ENCODE measurements at regions not wholly inside any gene's neighbourhood (a gene's known extent, or its start where the extent isn't known, plus 50 kb on each side); places are given as distances from the start of the nearest gene placed in this dataset.
A peak's percentile ranks its signal among the peaks of the same experiment; 100 is the strongest.
"Not testable (repeated sequence)": the region's sequence is repeated elsewhere in the genome, so short reads cannot be mapped to it uniquely, and the experiment has no call there.

DNA sequence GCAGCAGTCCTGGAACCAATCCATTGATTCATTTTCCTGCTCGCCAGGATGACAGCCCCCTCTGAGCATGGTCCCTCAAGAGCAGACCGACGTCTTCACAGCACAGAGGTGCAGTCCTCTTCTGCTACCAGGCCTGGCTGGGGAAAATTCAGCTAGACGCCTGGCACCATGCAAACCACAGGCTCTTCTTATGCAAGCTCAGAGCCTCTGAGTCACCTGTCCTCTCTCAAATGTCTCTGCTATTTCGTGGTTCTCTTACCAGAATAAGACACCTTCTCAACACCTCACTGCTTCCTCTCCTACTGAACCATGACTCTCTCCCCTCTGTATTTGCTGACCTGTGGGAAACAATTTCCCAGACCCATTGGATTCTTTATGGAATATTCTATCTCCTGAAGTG, 79.8 kb upstream of the CYRIA start:
- DNase-seq: no peak

DNA sequence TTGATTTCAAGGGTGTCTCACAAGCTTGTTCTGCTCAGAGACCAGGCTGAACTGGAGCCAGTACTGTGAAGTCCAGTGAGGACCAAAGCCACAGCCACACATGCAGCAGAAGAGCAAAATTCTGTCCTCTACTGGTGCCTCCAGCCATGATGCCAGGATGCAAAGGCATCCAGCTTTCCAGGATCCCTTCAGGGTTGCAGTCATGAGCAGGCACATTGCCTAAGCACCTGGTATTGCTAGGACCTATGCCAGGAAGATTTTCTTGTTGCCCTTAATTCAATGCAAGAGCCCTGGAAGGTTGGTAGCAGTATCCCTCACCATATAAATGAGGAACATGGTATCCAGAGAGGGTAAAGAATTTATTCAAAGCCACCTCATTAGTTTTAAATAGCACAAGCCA, 78.9 kb upstream of the CYRIA start:
- no peak for DNase-seq

DNA sequence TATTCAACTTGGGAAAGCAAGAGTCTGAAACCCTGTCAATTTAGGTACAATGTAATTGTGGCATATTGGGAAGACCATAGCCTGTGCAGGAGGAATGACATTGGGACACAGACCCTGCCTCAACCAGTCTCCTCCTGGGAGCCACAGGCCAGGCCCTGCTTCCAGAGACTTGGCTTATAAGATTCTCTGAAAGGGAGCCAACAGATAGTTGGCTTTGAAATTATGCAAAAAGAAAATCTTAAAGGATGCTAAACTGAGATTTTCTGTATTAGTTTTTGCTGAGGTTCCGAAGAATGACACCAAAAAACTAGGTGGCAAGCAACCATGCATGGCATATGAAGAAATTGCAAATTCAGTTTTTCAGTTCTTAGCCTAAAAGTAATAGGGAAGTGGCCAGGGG, 76.4 kb upstream of the CYRIA start:
- no peak for DNase-seq

DNA sequence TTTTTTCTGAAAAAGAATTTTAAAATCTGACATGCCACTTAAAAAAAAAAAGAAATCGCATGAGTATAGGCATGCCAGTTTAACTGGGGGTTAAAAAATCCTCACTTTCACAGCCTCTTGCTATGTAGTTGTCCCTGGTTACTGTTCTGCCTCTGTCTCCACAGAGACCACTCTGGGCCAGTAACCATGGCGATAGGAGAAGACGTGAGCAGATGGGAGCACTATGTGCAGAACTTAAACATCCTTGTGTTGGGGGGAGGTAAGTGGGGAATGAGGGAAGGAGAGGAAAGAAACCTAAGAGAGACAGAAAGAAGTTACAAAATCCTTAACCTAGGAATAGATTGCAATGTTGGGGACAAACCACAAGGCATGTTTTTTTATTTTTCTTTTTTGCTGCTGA, 75.9 kb upstream of the CYRIA start:
- DNase-seq: no peak

DNA sequence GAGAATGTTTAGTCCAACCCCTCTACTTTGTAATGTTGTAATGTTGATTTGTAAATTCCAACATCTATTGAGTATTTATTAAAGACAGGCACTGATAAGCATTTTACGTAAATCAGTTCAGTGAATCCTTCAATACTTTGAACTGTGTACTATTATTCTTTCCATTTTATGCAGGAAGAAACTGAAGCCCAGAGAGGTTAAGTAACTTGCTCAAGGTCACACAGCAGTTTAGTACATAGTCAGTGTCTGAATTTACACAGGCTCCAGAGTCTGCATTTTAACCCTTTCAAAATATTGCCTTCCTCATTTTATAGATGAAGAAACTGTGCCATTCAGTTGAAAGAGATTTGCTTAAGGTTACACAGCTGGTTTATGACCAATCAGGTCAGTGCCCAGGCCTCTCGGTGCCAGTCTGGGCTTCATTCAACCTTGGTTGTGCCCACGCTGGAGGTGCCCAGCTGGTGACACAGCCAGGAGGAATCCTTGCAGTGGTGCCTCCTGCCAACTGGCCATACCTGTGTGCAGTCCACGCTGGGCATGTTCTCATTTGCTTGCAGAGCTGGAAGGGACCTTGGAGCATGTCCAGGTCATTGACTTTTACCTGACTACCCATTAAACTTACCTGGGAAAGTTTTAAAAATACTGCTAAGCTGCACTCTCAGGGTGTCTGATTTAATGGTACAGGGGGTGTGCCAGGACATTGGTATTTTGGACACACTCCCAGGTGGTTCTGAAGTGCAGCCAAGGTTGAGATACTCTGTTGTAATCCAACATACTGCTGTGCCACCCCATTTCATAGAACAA, 74.3 kb upstream of the CYRIA start:
- no peak for DNase-seq

DNA sequence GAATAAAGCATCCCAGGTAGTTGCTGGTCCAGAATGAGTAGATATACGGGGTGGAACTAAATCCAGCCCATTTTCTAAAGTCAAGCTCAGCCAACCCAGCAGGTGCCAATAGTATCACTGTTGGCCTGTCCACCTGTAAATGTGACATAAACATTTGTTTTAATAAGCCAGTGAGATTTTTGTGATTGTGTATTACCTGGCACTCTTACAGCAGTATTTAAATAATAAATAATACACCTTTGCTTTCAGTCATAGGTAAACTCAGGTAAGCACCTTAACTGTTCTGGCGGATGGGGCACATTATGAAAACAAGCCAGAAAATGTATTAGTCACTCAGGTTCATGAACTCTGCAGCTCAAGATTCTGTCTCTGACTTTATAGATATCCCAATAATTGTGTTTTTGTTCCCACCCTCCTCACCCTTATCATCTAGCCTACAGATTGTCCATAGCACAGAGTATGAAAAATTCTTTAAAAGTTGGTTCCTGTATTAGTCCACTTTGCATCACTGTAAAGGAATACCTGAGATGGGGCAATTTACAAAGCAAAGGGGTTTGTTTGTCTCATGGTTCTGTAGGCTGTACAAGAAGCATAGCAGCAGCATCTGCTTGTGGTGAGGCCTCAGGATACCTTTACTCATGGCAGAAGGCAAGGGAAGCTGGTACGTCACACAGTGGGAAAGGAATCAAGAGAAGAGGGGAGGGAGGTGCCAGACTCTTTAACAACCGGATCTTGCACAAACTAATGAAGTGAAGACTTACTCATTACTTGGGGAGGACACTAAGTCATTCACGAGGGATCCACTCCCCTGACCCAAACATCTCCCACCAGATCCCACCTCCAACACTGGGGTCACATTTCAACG, 73.0 kb upstream of the CYRIA start:
- DNase-seq: no peak

DNA sequence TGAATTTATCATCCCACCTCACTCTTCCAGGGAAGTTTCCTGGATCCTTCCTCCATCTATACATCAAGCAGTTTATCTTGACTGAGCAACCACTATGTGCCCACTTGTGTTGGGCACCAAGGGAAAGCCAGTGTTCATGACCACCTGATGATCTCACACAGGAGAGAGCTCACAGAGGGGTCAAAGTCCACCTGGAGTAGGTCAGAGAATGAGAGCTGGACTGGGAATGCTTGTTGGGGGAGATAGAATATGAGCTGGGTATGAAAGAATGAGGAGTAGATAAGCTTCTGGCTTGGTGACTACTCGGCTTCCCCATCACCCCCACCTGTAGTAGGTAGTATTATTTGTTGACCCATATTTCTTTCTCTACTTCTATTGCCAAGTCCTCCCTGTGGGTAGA, 72.2 kb upstream of the CYRIA start:
- no peak for DNase-seq

DNA sequence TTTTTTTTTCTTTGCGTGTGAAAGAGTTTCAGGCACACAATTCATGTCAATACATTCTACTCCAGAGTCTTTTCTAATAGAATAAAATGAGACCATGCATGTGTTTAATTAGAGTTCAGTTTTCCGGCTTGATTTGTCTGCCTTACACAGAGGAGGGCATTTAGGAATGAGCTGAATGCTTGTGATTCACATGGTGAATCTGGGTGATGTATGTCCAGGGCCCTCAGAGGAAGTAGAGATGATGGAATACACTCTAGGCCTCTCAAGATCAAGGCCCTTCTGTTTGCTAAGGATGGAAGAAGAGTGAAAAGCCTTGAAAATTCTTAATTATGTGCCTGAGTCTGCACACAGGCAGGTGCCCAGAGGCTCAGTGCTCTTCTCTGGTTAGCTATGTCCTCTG, 71.0 kb upstream of the CYRIA start:
- DNase-seq: no peak

DNA sequence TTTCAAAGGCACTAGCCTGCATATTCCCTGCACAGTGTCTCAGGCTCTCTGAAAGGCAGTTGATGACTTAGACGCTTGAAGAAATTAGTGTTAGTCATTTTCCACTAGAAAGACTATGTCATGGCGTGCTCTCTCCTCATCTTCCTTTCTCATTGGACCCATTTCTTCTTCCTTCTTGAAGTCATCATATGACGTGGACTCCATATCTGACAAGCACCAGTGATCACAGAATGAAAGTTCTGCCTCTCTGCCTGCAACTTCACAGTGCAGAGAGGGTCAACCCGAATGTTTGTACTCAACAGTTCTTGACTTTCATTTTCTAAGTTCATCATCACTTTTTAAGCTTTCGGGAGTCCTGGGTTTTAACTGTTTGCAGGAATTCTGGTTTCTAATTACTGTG, 63.7 kb upstream of the CYRIA start:
- no peak for DNase-seq

DNA sequence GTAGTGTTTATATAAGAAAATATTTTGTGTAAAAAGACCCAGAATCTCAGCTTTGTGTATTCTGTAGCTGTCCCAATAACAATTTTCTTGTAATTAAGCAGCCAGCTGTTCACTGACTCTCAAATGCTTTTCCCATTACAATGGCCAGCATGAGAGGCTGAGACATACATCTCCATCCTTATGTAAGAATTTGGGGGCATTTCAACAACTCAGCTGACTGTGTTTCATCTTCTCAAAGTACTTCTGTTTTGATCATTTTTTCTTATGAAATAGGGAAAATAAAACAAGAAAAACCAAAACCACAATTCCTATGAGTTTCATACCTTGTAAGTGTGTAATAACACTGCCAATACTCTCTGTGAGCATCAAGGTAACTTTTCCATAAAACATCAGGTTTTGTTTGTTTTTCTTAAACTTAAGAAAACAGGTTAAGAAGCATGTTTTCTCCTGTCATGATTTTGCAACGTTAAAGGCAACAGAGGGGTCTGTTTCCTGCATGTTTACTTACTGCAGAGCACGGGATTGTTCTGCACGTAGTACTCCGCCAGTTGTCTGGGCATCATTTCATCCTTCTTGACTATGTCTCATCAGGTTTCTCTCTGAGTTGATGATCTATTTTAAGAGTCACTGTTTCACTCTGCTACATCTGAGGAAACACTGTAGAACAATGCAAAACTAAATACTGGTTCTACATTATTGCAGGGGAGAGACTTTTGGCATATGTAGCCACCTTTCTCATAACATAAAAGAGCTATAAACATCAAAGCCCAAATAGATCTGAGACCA, 62.9 kb upstream of the CYRIA start:
- no peak for DNase-seq

DNA sequence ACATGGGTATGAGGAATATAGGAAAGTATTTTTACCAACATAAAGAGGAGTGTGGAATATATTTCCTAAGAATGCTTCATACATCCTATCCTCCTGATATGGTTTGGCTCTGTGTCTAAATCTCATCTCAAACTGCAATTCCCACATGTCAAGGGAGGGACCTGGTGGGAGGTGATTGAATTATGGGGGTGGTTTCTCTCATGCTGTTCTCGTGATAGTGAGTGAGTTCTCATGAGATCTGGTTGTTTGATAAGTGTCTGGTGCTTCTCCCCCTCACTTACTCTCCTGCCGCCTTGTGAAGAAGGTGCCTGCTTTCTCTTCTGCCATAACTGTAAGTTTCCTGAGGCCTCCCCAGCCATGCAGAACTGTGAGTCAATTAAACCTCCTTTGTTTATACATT, 62.2 kb upstream of the CYRIA start:
- DNase-seq: not testable (repeated sequence)

DNA sequence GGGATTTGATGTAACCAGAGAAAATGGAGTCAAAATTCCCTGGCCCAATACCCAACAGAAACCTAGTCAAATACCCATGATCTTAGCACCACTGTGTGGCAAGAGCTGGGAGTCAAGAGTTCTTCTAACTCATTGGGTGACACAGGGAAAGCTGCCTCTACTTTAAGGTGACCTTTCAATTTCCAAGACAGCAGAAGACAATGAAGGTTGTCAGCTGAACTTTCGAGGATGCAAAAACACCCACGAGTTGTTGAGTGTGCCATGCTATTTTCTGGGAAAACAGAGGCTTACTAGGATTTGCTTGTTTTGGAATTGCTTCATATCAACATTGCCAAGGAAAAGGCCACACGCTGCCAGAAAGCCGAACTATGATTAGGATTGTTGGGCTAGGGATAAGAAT, 61.6 kb upstream of the CYRIA start:
- no peak for DNase-seq

DNA sequence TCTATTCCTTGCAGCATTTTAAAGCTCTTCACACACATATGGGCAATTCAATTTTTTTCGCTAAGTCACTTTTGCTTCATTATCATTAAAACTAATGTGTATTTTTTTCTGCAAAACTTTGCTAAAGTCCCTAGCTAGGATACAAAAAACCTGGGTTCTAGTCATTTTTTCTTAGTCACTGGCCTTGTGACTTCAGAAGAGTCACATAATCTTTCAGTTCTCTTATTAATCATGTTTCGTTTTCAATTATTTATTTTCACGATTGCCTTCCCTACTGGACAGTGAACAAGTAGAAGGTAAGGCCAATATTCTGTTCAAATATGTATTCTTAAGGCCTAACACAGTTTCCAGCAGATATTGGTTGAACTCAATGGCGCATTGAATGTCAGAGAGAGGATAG, 60.9 kb upstream of the CYRIA start:
- no peak for DNase-seq

DNA sequence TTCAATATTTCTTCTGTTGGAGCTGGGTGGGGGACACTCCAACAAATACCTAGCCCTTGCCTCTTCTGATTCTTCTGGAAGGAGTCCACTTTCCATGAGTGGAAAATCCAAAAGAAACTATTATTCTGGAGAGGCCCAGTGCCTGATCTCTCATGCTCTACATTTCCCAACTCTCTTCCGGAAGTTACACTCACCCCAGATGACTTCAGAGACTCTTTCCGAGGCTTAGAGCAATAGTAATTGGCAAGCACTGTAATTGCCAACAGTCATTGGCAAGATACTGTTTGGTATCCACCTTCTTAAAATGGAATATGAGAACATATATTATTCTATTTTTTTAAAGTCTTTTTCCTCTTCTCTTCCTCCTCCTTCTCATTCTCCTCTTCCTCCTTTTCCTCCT, 60.5 kb upstream of the CYRIA start:
- no peak for DNase-seq

DNA sequence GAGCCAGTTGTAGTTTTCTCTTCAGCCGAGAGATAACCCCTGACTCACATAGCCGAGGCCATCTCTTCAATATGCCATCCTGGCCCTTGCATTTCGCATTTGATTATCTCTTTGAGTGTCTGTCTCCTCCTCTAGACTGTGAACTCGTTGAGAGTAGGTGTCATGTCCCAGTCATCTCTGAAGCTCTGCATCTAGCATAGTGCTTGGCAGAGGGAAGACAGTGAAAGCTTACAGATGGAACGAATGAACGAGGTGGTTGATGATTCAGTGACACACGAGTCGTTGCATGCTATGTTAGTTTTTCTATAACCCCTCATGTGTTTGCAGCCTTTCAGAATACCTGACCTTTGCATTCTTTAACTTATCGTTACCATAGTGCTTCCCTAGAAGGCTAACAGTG, 59.9 kb upstream of the CYRIA start:
- peak; percentile 40 for DNase-seq

DNA sequence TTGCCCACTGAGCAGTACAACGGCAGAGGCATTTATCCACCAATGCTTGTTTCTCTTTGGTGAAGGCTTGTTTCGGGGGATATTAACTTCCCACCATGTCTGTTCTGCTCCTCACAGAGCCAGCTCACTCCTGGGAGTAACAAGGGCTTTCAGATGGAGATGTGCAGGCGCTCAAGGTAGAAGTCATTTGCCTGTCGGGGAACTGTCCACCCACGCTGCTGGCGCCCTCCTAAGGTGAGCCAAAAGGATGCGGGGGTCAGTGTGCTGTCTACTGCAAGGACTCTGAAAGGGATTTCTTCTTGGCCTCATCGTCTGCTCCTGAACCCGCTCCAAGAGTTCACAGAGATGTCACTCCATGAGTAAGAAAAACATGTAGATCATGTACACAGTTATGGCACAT, 57.0 kb upstream of the CYRIA start:
- DNase-seq: no peak

DNA sequence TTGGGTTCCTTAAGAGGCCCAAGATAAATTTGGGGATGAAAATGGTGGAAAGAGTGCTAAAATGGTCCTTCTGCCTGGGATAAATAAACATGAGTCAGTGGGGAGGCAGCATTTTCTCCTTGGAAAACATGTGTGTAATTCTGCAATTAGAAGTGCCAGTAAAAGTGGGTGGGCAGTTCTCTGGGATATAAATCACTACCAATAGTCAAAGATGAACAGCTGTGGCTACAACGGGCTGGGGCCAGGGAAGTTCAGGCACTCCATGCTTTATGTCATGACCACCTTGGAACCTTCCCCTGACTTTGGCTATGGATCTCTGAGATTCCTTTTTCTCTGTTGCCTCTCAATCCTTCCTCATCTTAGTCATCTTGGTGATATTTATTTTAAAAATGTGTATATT, 56.5 kb upstream of the CYRIA start:
- no peak for DNase-seq

DNA sequence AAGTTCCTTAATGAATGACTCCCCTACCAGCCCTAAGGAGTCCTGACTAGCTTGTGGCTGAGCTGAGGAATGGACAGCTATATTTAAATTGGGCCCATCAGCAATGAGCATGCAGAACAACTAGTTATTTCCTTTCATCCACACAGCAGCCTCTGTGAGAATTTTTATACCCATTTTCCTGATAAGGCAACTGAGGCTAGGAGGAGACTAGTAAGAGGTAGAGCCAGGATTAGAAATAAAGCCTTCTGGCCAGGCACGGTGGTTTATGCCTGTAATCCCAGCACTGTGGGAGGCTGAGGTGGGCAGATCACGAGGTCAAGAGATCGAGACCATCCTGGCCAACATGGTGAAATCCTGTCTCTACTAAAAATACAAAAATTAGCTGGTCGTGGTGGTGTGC, 55.9 kb upstream of the CYRIA start:
- DNase-seq: not testable (repeated sequence)

DNA sequence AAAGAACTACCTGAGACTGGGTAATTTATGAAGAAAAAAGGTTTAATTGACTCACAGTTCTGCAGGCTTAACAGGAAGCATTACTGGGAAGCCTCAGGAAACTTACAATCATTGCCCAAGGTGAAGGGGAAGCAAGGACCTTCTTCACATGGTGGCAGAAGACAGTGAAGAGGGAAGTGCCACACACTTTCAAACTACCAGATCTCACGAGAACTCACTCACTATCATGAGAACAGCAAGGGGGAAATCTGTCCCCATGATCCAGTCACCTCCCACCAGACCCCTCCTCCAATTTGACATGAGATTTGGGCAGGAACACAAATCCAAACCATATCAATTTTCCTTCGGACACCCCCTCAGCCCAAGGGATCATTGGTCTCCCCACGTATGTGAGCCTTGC, 55.1 kb upstream of the CYRIA start:
- DNase-seq: not testable (repeated sequence)

DNA sequence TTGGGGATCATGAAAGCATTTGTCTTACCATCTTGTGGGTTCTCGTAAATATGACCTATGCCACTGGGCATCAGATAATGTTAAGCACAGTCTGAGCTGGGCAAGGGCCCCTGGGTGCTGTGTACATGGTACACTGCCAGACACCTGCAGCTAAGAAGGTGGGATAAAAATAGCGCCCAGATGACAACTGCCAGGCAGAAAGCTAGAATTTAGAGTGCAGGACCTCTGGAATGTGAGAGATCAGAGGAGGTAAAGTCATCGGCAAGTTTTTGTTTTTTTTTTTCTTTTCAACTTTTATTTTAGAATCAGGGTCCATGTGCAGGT, 53.8 kb upstream of the CYRIA start:
- no peak for DNase-seq

DNA sequence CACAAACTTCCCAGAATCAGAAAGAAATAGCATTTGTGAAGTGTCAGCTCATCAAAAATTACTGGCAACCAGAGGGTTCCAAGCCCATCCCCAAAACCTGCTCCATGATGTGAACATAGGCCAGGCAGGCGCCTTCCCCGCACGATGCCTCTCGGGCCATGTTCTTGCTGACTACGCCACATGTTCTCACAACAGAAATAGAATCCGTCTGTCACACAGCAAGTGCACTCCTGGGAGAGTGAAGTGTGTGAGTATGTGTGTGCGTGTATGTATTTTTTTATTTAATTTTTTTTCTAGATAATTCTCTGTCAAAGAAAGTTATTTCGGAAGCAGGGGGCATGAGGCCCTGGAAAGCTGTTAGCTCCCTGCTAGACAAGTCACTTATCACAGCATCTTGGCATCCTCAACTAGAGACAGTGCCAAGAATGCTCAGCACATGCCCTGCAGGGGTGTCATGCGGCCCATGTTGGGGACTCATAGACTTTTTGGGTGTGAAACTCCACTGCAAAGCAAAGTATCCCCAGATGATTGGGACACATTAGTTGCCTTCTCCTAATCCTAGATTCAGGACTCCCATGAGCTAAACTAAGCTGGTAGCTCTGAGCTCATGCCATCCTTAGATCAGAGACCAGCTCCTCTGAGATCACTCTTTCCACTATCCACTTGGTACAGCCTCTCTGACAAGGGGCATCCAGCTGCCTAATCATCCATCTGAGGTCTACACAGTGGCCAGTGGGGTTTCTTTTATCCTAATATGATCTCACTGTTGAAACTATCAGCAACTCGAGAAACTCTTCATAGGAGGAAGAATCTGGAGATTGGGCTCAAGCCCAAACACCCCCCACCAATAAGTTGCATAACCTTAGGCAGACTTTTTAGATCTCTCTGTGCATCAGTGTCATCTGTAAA, 53.2 kb upstream of the CYRIA start:
- DNase-seq: no peak

DNA sequence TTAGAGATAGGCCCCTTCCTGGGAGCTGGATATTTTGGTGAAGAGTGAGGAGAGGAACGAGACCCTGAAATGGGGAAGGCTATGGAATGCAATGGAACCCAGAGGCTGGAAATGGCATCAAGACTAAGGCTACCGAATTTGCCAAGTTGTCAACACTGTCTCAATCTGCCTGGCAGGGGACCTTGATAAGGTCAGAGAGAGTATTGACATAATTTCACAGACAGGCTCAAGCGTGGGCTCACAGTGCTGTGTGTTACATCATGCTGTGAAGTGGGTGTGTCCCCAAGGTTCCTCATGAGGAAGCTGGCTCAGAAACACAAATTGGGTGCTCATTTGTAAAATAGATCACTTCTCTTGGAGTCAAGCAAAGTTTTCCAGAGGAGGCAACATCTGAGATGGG, 51.8 kb upstream of the CYRIA start:
- DNase-seq: no peak

DNA sequence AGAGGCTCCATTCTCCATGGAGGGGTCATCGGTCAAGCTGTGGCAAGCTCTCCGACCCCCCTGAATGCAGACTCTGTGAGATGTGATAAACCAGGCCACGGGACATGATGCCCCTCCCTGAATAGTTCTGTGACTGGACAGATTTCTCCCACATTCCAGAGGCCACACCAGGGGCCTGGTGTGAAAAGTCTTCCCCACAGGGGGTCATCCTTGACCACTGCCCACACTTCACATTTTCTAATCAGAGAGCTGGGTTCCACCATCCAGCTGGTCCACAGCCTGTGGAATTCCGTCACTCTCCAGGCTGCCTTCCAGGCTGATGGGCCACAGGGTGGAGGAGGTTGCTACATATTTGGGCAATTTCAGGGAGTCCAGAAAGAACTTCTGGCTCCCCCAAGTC, 51.3 kb upstream of the CYRIA start:
- no peak for DNase-seq
